HG03442 (cell line): ENCODE measurements at regions not wholly inside any gene's neighbourhood (a gene's known extent, or its start where the extent isn't known, plus 50 kb on each side); places are given as distances from the start of the nearest gene placed in this dataset.

ENCODE experiments used
- ATAC-seq: cut with Tn5 transposase; IDR thresholded peaks from one replicate; pipeline ENCODE4 v1.9.1; 2021; ENCODE audit warnings: mild to moderate bottlenecking, moderate library complexity; ENCODE audit not compliant: unreplicated experiment

GRCh38 chr10:128934492-128934891, 532.5 kb upstream of the MGMT start:
- no peak for ATAC-seq

DNA sequence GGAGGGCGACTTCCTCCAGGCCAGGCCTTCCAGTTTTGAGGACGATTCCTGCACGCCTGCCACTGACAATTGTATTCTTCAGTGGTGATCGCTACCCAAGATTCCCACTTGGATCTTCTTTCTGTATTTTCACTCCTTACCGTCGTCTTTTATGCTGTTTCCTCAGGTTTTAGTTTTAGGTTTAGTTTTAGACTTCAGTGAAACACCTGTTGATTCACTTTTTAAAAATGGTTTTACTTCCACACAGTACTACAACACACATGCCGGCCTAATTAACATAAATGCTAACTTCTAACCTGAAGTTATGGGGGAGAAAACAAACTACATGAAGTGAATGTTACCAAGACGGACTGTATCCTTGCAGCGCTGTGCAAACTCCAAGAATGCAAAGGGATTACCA, 530.6 kb upstream of the MGMT start:
- ATAC-seq = no peak

- no peak for ATAC-seq
These were observed 528.5 kb upstream of the MGMT start for GRCh38 chr10:128938558-128938957.

- ATAC-seq = no peak
These were observed 527.0 kb upstream of the MGMT start for GRCh38 chr10:128940081-128940480.

- ATAC-seq = no peak
These were observed 523.9 kb upstream of the MGMT start for GRCh38 chr10:128943111-128943510.

DNA sequence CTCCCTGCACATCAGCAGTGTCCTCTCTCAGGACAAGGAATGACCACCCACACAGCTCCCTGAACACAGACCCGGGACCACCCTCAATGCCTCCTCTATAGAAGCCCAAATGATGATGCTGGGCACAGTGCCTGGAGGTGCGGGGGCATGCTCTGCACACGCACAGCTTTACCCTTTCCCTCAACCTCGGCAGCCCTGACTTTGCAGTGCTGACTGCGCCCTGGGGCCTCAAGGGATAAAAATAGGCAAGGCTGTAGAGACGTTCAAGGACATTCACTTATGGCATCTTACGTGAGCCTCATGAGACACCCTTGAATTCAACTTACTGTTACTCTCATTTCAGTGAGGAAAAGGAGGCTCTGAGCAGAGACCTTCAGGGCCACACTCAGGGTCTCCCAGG, 521.6 kb upstream of the MGMT start:
- no peak for ATAC-seq

- no peak for ATAC-seq
These were observed 516.7 kb upstream of the MGMT start for GRCh38 chr10:128950159-128950915.

DNA sequence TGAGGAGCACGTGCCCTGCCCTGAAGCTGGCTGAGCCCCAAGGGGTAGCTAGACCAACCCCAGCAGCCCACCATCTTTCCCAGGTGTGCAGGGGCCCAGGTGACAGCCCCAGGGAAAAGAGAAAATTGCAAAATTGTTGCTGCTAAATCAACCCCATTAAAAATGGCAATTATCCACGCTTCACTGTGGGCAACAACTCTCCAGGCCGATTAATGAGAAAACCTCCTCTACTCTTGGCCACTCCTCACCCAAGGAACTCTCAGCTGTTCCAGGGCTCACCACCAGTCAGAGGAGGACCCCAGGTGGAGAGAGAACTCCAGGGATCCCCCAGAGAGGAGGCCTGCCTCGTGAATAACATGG, 516.1 kb upstream of the MGMT start:
- ATAC-seq = no peak

- ATAC-seq = no peak
These were observed 514.2 kb upstream of the MGMT start for GRCh38 chr10:128952856-128953255.

- no peak for ATAC-seq
These were observed 510.9 kb upstream of the MGMT start for GRCh38 chr10:128956149-128956548.

- ATAC-seq = no peak
These were observed 509.8 kb upstream of the MGMT start for GRCh38 chr10:128957221-128957620.

DNA sequence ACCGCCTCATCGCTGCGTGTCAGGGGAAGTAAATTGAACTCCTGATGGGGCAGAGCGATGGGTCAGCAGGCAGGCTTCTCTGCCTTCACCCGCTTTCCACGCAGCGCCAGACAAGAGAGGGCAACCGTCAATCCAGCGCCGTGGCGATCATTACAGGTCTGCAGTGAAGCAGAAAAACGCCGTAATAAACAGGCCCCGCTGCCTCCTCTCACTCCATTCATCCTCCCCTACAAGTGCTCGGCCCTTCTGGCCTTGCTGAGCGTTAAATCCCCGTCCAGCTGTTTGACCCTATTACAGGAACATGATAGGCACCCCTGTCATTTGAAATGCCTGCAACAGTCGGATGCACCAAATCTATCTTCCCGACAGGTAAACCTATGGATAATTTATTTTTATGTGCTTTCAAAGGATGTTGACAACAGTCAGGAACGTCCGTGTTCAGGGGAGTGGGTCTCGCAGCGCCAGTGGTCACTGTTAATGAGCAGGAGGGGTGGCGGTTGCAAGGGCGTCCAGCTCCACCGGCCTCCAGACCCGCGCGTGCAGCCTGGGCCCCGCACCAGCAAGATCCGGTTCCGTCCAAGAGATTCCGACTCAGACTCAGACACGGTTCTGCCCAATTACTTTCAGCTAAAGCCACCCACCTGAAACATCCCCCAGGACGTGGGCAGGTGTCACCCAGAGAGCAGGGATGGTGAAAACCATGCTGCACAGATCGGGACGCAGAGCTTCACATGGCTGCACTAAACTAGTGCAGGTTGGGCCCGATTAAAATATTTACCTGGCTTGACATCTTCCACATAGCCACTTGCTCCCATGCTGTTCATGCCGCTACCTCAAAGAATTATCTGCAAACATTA, 508.0 kb upstream of the MGMT start:
- ATAC-seq = no peak

DNA sequence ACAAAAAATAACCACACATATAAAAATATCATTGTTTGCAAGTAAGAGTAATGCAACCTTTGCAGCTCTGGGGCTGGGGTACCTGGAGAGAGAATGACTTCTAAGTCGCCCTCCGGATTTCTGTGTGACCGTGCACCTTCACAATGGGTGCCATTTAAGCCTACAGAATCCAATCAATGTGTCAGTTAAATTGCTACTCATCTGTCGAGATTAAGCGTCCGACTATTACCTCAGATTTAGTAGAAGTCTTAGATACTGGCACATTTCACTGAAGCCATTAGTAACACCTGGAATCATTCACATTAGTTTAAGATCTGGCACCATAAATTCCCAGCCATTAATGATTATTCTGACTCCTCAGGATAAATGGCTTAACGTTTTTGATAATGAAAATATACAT, 507.3 kb upstream of the MGMT start:
- no peak for ATAC-seq

GRCh38 chr10:128960517-128960916, 506.5 kb upstream of the MGMT start:
- ATAC-seq = no peak

DNA sequence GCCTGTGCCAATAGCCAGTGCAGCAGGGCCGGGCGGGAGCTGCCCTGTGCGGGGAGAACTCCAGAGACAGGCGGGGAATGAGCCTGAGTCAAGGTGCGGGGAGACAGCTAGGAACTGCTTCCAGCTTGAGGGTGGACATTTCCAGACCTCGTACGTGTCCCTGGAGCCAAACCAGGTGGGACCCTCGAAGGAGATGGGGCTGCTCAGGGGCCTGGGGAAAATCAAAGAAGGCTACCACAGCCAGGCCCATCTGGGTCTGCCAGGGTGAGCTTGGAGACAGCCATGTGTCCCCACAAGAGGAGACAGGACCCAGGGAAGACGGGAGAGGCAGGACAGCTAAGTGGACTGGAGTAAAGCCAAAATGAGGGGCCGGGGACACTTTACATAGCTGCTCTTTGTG, 504.9 kb upstream of the MGMT start:
- ATAC-seq = no peak

DNA sequence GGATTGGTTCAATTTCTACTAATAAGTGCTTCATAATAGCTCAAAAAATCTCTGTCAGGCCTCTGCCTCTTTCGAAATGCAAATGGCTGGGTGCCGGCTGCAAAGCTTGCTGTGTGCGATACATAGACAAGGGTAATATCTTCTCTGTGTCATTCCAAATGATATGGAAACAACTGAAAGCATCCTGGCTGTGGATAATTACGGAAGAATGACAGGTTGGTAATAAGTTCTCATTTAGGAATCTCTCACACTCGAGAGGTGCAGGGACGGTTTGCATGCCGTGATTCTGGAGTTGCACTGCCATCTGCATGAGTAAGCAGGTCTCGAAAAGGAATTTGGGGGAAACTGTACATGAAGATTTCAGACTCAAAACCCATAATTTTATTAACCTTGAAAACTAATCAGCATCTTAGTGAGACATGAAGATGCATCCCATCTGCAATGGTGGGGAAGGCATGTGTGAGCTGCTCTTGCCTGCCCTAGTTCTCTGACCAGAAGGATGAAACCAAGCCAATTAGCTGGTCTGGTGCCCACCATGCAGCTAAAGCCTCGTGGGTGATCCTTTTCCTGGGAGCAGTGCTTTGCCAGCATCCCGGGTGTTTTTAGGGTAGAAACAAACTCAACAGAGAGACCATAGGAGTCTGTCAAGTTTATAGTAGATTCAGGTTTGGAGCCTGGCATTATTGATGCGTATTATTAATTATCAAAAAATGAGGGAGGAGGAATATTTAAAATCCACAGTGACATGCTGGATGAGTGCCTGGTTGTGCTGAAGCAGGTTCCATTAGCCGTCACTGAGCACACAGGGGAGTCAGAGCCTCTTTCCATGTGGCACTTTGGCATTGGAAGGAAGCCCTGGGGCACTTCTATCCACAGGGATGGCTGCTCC, 503.6 kb upstream of the MGMT start:
- ATAC-seq = no peak

DNA sequence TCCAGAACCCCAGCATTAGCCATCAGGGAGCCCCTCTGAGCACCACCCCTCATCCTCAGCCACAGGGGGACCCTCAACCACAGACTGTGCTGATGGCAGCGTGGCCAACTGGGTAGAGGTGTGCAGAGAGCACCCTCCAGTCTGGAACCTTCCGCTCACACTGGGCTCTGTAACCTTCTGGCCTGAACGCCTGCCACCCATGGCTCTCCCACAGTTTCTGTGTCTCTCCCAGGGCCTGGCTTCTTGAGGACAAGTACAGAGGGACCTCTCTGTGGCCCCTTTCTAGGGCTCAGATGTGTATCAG, 503.0 kb upstream of the MGMT start:
- no peak for ATAC-seq

DNA sequence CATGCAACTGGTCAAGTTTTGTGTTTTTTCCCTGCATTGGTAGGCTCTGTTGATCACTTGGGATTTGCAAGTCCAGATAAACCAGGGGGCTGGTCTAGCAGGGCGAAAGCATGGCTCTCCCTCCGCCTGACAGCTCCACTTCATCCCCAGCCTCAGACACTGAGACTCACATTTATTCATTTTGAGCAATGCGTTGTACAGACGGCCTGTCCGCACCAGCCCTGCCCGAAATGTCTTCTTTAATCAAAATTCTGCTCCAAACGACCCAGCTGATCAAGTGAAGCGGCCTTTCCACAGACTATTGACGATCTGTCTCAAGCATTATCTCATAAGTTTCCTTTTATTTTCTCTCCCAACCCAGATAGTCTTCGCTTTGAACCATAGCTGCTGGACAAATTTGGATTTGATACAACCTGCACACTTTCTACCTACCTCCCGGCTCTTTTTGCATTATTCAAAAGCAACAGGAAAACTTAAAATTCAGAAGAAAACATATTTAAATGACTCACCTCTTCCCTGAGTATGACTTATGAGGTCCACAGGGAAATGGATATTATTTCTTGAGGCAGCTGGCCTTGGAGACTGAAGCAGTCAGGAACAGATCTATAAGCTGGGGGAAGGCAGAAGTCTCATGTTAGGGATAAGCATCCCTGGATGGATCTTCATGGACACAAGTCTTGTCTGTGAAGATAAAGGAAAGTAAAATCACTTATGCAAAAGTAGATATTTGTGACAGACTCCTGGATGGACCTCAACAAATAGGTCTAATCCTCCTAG, 498.9 kb upstream of the MGMT start:
- no peak for ATAC-seq

- no peak for ATAC-seq
These were observed 497.5 kb upstream of the MGMT start for GRCh38 chr10:128969551-128969950.

DNA sequence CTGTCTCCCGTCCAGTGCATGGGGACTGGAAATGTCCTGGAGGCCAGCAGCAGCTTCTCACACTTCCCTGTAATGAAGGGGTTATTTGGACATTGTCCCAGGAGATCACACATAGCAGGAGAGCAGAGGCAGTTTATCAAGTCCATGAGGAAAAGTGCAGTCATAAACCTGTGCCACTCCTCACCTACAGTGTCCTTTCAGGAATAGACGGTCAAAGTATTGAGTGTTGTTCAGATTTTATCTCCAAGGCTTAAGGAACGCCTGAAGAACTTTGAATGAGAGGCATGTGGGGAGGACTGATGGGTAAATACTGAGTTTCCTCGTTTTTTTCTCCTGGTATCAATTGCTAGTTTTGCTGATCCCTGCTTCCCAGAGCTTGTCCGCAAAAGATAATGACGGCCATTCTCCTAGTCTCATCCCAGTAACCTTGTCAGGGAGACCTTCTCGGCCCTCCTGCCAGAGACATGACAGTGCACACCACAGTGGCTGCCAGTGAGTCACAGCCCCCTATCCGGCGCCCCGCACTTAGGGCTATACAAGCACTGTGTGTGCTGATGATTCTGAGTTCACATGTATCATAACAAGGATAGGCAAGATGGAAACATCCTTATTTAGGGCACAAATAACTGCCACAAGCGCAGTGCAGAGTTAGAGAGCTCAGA, 495.5 kb upstream of the MGMT start:
- ATAC-seq = no peak
